HG03378 (cell line): ENCODE measurements at regions not wholly inside any gene's neighbourhood (a gene's known extent, or its start where the extent isn't known, plus 50 kb on each side); places are given as distances from the start of the nearest gene placed in this dataset.
"Not testable (repeated sequence)": the region's sequence is repeated elsewhere in the genome, so short reads cannot be mapped to it uniquely, and the experiment has no call there.

Experiments used
- ATAC-seq: cut with Tn5 transposase; IDR thresholded peaks from one replicate; pipeline ENCODE4 v1.9.1; 2021; ENCODE audit warnings: mild to moderate bottlenecking, moderate library complexity; ENCODE audit not compliant: unreplicated experiment

DNA sequence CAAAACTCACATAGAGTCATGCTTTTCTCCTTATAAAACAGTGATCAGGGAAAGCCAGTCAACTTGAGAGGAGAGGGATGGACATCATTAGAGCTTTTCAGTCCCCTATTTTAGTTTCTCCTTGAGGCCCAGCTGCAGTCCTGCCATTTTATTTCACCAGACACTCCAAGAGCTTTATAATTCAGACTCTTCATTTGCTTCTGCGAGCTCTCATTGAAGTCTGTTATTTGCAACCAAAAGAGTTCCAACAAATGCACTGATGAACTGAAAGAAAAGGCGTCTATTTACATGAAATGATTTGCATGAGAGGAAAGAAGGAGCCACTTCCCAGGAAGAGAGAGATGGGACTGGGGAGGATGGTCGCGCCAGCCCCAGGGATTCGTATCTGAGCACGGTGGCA lies 86.8 kb downstream of the NDUFA12 start:
- ATAC-seq = no peak

DNA sequence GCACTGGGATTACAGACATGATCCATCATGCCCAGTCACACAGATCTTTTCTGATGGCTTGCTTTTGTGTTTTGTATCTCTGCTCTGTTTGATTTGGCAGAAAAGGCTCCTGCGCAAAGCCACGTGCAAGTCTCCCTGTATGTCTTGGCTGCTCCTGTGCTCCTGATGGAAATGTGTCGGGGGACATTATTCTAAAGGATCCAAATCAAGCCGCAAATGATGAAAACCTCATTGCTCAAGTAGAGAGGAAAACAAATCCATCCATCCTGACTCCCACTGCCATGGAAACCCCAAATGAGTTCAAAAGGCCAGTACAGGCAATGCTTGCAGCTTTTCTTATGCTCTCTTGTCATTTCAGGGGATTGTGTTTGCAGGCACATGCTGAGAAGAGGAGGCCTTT lies 93.8 kb downstream of the NDUFA12 start:
- no peak for ATAC-seq

DNA sequence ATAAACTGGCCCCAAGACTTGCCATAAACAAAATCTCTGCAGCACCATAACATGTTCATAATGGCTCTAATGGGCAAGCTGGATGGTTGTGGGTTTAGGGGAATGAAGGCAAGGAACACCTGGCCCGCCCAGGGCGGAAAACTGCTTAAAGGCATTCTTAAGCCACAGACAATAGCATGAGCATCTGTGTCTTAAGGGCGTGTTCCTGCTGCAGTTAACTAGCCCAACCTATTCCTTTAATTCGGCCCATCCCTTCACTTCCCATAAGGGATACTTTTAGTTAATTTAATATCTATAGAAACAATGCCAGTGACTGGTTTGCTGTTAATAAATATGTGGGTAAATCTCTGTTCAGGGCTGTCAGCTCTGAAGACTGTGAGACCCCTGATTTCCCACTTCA lies 97.7 kb downstream of the NDUFA12 start:
- ATAC-seq = not testable (repeated sequence)

DNA sequence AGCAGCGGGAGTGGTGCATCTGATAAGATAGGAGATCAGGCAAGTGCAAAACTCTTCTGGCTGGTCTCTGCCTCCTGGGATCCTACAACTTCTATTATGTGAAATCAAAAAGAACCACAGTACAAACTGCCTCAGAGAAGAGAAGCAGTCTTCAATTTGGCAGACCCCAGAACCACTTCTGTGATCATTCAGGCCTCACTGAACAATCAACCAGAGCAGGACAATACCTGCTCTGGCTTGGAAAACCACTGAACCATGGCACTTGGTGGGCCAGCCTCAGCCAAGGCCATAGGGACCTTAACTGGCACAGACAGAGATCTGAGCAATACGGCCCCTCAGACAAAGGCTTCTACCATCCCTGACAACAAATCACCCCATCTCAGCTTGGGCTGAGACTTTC lies 103.0 kb downstream of the NDUFA12 start:
- ATAC-seq = no peak

DNA sequence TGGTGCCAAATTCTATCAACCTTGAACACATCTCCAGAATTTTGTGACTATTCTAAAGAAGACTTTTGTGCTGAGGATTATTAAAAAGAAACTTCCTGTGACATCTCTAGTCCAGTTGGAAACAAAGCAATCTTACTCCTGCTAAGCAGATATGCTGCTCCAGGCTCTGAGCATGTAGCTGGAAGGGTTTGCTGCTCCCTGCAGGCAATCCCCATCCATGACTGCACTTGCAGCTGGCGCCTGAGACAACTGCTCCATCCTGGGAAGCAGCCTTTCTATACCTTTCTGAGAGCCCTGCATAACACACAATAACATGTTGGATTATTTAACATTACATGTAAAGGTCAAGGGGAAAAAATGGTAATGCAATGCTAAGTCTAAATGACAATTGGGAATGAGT lies 105.1 kb downstream of the NDUFA12 start:
- ATAC-seq = no peak

DNA sequence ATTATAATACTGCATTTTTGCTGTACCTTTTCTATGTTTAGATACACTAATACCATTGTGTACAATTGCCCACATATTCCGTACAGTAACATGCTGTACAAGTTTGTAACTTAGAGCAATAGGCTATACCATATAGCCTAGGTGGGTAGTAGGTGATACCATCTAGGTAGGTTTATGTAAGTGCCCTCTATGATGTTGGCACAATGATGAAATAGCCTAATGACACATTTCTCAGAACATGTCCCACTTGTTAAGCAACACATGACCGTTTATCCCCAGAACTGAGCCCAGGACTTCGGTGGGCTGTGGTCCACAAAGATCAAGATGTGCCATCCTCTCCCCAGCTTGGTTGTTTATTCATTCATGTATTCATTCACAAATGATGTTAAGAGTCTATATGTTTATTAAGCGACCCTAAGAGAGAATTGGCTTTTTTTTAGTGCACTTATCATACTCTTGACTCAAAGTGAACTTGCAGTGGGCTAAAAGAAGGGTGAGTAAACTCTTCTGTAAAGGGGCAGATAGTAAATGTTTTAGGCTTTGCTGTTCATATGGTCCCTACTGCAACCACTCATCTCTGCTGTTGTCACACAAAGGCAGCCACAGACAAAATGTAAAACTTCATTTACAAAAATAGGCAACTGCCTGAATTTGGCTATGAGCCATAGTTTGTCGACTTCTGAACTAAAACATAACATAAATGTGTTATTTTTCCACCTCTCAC lies 110.8 kb downstream of the NDUFA12 start:
- ATAC-seq = no peak

DNA sequence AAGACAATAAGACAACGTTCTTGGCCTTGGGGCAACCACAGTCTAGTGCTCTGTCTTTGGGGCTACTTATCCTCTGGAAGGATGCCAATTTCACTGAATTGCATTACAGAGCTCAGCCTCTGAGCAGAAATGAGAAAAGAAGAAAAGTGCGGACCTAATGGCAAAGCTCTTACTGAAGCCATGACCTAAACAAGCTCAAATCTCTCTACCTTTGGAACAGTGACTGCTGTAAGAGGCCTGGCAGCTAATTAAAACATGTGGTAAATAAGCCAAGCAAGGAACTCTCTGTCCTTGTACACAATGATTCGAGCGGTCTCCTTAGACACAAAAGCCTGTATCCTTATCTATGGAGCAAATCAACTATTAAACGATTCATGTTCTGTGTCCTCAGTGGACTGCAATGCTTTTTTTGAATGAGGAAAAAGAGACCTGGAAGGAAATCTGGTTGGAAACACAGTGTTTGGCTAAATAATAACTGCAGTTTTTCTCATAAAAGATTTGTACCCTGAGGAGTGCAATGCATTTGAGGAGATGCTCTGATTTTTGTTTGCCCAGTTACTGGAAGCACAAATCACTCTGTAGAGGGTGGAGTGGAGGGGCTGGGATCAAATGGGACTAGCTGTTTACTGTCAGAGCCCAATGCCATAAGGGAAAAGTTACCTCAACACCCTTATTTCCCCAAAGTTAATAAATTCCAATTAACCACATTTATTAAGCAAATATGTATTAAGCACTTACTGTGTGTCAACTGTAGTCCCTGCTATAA lies 113.9 kb downstream of the NDUFA12 start:
- no peak for ATAC-seq

DNA sequence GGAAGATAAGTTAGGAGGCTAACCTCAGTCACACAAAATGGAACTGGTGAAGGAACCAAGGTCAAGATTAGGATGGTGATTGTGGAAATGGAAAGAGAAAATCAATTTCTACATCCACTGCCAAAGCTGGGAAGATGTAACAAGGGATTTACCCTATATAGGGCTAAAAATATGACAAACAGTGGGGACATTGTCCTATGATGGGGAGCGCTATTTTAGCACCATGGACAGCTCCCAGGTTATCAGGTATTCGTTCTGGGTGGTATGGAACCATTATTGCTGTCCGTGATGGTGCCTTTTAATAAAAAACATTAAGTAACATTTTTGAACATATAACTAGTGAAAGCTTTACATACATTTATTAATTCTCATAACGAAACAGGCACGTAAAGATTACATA lies 124.0 kb downstream of the NDUFA12 start:
- ATAC-seq = no peak

DNA sequence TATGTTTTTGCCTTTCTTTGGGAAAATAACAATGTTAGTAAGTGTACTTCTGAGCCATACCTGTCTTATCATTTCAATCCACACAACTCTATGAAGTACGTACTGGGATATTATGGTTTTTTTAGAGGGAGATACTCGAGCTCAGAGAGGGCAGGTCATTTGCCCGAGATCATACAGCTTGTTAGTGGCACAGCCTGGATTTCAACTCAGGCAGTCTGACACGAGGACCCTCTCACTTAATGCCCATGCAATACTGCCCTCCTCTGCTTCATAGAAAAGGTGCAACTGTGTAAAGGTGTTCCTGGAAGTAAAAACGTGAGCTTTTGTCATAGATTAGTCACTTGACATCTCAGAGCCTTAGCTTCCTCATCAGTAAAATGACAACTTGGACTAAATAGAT lies 128.0 kb downstream of the NDUFA12 start:
- ATAC-seq = peak; percentile 54

DNA sequence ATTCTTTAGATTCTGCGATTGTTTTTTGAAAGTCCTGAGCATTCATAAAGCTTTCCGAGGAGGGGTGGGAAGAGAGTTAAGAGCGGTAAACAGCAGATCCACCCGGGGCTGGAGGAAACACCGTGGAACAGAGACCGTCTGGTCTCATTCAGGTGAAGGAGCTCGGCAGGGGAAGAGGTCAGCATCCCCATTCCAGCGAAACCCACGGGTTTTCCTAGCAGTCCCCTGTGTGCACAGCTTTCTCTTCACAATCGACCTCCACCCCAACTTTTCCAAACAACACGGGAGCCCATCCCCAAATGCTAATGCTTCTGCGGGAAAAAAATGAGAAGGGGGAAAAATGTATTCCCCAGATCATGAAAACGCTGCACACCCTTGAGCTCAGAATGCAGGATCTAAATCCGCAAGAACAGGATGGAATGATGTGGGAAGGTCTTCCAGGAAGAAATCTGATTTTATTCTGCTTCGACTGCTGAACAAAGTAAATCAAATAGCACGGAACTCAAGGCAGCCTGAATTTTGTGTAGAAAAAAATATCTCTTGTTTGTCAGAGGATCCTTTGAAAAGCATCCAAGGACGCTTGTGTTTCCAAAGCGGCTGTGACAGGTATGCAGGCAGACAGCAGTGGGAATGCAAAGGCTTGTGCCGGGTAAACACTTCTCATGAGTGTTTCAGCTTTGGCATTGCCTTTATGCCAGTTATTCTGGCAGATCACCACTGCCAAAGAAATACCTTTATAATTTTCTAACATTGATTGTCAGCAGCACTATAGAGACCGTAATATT lies 128.8 kb downstream of the NDUFA12 start:
- ATAC-seq = no peak

DNA sequence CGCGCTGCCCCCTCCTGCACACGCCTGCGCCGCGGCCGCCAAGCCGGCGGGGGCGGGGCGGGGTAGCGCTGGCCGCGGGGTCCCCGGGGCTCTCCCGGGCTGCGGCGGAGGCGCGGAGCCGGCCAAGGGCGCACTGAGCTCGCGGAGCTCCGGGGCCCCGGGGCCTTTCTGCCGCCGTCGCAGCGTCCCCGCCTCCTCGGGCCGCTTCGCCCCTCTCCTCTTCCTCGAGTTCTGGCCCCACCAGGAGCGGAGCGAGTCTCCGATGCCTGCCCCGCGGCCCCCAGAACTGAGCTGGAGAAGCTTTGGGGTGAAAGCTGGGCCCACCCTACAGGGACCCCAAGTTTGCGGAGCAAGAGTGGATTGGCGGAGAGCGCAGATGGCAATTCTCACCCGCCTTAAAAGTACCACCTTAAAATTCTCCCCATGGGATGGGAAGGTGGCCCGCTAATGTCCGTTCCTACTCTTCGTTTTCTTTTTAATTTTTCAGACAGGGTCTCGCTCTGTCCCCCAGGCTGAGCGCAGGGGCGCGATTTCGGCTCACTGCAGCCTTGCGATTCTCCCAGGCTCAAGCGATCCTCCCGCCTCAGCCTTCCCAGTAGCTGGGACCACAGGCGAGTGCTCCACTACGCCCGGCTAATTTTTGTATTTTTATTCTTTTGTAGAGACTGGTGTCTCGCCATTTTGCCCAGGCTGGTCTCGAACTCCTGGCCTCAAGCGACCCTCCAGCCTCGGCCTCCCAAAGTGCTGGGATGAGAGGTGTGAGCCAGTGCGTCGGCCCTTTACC lies 129.6 kb downstream of the NDUFA12 start:
- peak; percentile 7 for ATAC-seq

DNA sequence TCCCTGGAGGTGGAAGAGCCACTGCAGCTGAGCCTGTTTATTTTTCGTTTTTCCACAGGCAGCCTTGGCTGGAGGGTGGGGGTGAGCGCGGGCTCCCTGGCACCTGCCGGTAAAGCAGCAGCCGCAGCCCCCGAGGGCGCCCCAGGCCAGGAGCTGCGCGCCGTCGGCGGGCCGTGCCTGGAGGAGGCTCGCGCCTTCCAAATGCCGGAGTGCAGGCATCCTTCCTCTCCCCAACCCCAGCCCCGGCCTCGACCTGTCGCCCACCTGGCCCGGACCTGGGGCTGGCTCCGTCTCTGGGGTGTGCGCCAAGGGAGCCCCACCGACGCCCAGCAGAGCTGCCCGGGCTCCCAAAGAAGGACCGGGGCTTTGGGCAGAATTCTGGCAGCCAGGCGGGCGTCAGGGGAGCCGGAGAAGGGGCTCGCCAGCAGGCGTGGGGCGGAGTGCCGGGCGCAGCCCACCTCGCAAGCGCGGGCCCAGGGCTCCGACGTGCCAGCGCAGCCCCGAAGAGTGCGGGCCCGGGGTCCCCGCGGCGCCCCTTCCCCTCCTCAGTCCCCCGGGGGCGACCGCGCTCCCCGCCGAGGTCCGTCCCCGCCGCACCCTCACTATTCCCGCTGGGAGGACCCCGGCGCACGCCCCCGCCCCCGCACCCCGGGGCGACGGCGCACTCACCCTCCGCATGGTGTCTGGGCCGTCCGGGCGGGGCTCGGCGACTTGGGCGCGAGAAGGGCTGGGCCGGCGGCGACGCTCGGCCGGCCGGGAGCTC lies 130.3 kb downstream of the NDUFA12 start:
- ATAC-seq = peak; percentile 39

DNA sequence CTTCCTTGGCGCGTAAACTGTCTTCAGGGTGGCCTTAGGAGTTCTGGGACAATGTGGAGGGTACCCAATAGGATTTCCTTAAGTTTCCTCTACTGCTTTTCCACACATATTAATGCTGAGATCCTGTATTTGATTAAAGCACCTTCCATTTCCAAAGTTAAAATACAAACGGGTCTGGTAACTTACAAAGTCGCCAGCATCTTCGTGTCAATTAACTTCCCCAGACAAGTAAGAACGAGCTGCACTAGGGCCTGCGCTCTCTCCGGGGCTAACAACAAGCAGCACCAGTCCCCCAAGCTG lies 130.9 kb downstream of the NDUFA12 start:
- no peak for ATAC-seq

DNA sequence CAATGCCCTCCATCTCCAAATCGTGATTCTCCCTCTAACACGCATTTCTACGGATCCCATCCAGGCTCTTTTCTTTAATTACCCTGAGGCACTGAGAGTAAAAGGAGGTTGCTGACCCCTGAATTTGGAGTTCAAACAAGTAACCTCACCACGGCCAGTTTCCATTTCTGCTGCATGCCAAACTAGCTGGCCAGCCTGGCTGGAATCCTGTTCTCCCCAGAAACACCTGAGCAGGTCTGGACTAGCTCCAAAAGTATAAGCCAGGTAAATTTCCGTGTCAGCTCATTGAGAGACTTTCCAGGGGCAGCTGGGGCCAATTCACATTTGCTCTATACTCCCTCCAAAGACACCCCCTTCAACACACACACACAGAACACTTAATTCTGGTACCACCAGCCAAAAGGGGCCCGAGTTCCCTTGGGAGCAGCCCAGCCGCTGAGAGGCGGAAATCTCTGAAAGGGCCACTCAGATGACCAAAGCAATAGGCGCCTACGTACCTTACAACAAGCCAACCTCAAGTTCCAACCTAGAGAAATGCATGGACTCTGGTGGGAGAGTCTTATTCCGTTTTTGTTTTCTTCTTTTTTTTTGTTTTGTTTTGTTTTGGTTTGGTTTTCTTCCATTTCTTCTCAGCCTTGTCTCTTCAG lies 131.4 kb downstream of the NDUFA12 start:
- ATAC-seq = no peak

DNA sequence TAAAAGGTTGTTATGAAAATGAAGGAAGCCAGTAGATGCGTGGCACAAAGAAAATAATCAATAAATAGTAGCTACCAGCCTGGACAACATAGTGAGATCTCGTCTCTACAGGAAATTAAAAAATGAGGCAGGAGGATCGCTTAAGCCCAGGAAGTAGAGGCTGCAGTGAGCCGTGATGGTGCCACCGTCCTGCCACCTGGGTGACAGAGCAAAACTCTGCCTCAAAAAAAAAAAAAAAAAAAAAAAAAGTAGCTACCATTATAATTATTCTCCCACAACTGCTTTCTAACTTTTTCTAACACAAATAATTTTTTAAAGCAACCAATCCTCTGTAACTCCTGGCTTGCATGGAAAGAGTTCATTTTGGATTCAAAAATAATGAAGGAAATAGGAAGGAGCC lies 133.0 kb downstream of the NDUFA12 start:
- no peak for ATAC-seq

DNA sequence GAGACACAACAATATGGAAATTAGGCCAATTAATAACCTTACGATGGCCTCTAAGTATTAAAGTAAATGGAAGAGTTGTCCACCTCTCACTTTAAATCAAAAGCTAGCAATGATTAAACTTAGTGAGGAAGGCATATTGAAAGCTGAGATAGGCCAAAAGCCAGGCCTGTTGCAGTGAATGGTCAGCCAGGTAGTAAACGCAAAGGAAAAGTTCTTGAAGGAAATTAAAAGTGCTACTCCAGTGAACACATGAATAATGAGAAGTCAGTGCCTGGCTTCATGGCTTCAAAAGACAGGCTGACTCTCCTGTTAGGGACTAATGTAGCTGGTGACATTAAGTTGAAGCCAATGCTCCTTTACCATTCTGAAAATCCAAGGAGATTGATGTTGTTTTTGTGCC lies 135.3 kb downstream of the NDUFA12 start:
- no peak for ATAC-seq

DNA sequence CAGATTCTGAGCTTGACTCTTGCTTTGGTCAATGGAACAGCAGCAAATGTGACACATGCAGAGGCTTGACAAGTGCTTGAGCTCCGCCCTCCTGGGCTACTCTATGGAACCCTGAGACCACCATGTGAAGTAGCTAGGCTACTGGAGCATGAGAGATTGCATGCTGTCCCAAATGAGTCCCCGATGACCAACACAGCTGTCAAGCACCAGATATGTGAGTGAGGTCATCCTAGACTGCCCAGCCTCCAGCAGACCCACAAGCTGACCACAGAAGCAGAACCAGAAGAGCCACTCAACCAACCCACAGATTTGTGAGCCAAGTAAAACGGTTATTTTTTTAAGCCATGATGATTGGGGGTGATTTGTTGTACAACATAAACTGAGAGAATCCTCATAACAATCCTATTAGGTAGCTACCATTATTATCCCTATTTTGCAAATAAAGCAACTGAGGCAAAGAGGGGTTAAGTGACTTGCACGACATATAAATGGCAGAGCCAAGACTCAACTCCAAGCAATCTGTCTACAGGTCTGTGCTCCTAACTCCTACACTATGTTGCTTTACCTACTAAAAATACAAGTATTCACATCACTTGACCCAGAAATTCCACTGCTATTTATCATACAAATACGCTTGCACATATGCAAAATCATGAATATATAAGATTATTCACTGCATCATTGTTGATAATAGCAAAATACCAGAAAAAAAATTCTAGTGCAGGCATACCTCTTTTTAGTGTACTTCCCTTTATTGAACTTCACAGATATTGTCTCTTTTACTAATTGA lies 136.2 kb downstream of the NDUFA12 start:
- no peak for ATAC-seq

DNA sequence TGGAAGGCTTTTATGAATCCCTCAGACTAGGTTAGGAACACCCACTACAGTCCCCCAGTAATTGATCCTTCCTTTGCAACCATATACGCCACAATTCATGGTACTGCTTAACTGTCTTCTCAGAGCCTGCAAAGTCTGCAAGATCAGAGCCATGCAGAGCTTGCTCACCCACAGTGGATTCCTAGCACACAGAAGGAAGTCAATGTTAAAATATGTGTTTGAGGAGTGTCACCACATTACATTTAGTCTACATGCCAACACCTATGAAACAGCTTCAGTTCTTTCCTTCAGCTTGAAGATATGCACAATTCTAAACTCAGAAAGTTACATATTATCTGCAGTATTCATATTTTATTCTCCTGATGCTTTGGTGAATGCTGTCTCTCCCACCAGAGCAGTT lies 138.5 kb downstream of the NDUFA12 start:
- ATAC-seq = no peak

DNA sequence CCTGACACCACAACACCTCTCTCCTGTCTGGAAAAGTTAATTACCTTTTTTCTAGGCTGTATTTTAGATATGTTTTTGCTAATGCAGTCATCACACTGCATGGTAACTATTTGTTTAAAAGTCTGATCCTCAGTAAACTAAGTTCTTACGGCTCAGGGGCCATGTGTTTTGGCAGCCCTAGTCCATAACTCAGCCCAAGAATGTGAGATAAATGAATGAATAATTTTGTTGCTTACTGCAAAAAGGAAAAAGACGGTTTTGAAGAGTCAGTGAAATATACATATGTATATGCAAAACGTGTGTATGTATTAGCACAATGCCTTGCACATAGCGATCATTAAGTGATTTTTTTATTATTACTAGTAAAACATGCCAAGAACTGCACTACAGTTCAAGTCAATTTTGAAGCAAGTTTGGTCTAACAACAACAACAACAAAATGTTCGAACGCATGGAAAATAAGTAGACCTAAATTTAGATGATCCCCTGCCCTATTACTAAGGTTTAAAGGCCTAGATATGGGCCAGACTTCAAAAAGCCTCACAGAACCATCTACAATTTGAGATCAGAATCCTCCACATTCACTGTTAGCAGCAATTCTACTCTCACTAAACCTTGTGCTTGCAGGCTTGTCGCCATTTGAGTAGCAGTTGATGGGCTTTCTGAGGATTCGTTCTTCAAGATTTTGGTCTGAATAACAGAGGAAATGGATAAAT lies 140.0 kb downstream of the NDUFA12 start:
- ATAC-seq = no peak
